T-cell (primary cell): ENCODE measurements at regions not wholly inside any gene's neighbourhood (a gene's known extent, or its start where the extent isn't known, plus 50 kb on each side); places are given as distances from the start of the nearest gene placed in this dataset.

Experiments used
- ATAC-seq, 4 experiments: fragments of 200-7000 bp in 3 of 4; fragments of 150-1000 bp in 1 of 4; cut with Tn5 transposase; replicated peaks in 1 of 4; 1 replicate in 3 of 4; 2 replicates in 1 of 4; pipeline ENCODE4 v1.10.0; 2021; ENCODE audit warnings: moderate library complexity in 3 of 4, mild to moderate bottlenecking in 2 of 4, moderate number of reproducible peaks in 1 of 4
- CTCF ChIA-PET, 2 donors: fragments of 300-600 bp; sonication (Branson Sonifier 250); formaldehyde crosslinking; loops; one replicate each; lab custom pipeline; 2022; ENCODE audit warnings: antibody characterized with exemption in 2 of 2; lab: Charles Lee
- POLR2A ChIA-PET, 2 donors: fragments of 300-600 bp; sonication (Branson Sonifier 250); formaldehyde crosslinking; loops; one replicate each; lab custom pipeline; 2022; ENCODE audit warnings: antibody characterized with exemption in 2 of 2; lab: Charles Lee
- DNase-seq, 35 experiments: peaks; one replicate each; pipeline versions ENCODE4 v3.0.0 to v3.0.0-alpha.2; 2013 to 2023
- H3K27ac ChIP-seq: one replicate; pipeline ENCODE4 v1.5.1; 2013; ENCODE audit warnings: low read length
- H3K27me3 ChIP-seq, 2 experiments: replicated peaks in 1 of 2; 1 replicate in 1 of 2; 2 replicates in 1 of 2; pipeline versions ENCODE4 v1.6.1 to v1.7.0; 2013; ENCODE audit warnings: low read length in 1 of 2, mixed read lengths in 1 of 2; ENCODE audit not compliant: control insufficient read depth in 2 of 2, insufficient read depth in 2 of 2; ENCODE audit errors: extremely low read depth in 1 of 2
- H3K36me3 ChIP-seq, 2 donors: 1 replicate in 1 of 2; 2 replicates in 1 of 2; pipeline versions ENCODE4 v1.6.1 to v1.7.0; 2013; ENCODE audit warnings: low read length in 1 of 2; ENCODE audit not compliant: control insufficient read depth in 2 of 2, insufficient read depth in 1 of 2; ENCODE audit errors: extremely low read depth in 1 of 2
- H3K4me1 ChIP-seq, 2 experiments: 1 replicate in 1 of 2; 2 replicates in 1 of 2; pipeline versions ENCODE4 v1.6.1 to v1.7.0; 2013; ENCODE audit warnings: low read length in 2 of 2, mixed read lengths in 1 of 2; ENCODE audit not compliant: insufficient read depth in 2 of 2, control insufficient read depth in 1 of 2; ENCODE audit errors: extremely low read depth in 1 of 2
- H3K4me3 ChIP-seq, 2 donors: 1 replicate in 1 of 2; 2 replicates in 1 of 2; pipeline versions ENCODE4 v1.5.1 to v1.7.0; 2013; ENCODE audit warnings: mild to moderate bottlenecking in 2 of 2, low read length in 1 of 2, moderate library complexity in 1 of 2; ENCODE audit not compliant: control insufficient read depth in 1 of 2; ENCODE audit errors: extremely low read depth in 1 of 2
- H3K9me3 ChIP-seq: 2 replicates; pipeline ENCODE4 v1.7.0; 2013
- H3K27ac Mint-ChIP-seq, 2 donors: one replicate each; pipeline ENCODE4 v1.8.0; 2020 to 2021; ENCODE audit warnings: mild to moderate bottlenecking in 2 of 2, mixed read lengths in 2 of 2
- H3K27me3 Mint-ChIP-seq, 2 donors: one replicate each; pipeline ENCODE4 v1.8.0; 2021 to 2022; ENCODE audit warnings: mixed read lengths in 2 of 2
- H3K36me3 Mint-ChIP-seq: one replicate; pipeline ENCODE4 v1.8.0; 2021; ENCODE audit warnings: mixed read lengths
- H3K4me1 Mint-ChIP-seq, 3 donors: one replicate each; pipeline ENCODE4 v1.8.0; 2020 to 2022; ENCODE audit warnings: mixed read lengths in 3 of 3, mild to moderate bottlenecking in 1 of 3
- H3K4me3 Mint-ChIP-seq, 3 donors: one replicate each; pipeline ENCODE4 v1.8.0; 2020 to 2022; ENCODE audit warnings: mild to moderate bottlenecking in 3 of 3, mixed read lengths in 3 of 3, moderate library complexity in 3 of 3
- H3K9me3 Mint-ChIP-seq, 3 donors: one replicate each; pipeline ENCODE4 v1.8.0; 2020 to 2022; ENCODE audit warnings: mixed read lengths in 3 of 3
- WGBS: methylation state at CpG from one replicate; pipeline ENCODE4 v1.1.5; 2013; ENCODE audit warnings: missing lambda C conversion rate; ENCODE audit not compliant: insufficient coverage; 5-methylcytosine and 5-hydroxymethylcytosine counted together

- POLR2A ChIA-PET, result interaction anchor here in 1 of 2 donors (0.5 kb wide), 1 partner anchor 9 kb away, joined by 3 read pairs; no protein-coding TSS in a partner anchor
- H3K27me3 ChIP-seq, result no peaks in the 10 kb centered on the region
- Mint-ChIP-seq H3K27ac (no peak overlapping the region), H3K36me3 (no peaks in the 10 kb centered on the region), H3K4me3 (no peak overlapping the region), H3K9me3 (peaks cover 0 to 6% (median 0%) of the 10 kb centered on the region in 3 donors), H3K4me1 (peaks cover 0 to 6% (median 0%) of the 10 kb centered on the region in 3 donors), H3K27me3 (peaks cover 4 to 14% of the 10 kb centered on the region in 2 donors)
- no peaks in the 10 kb centered on the region for H3K9me3 ChIP-seq
- CTCF ChIA-PET, result no interaction called here
- WGBS, result 88% methylated on average over 6 of the region's 14 CpGs
- H3K4me3 ChIP-seq, result no peak overlapping the region
- no peaks in the 10 kb centered on the region for H3K36me3 ChIP-seq
- no peaks in the 10 kb centered on the region for H3K4me1 ChIP-seq
- no peak for DNase-seq
- no peak overlapping the region for H3K27ac ChIP-seq
- ATAC-seq, result no peak
Observed at GRCh38 chr10:117783698-117784395, 241.3 kb downstream of the EMX2 start.

GRCh38 chr10:117784776-117785175, 242.2 kb downstream of the EMX2 start:
- ATAC-seq (no peak), DNase-seq (no peak)
- no peaks in the 10 kb centered on the region for H3K36me3 ChIP-seq
- H3K27me3 Mint-ChIP-seq, result peaks cover 4 to 16% of the 10 kb centered on the region in 2 donors
- no peaks in the 10 kb centered on the region for H3K36me3 Mint-ChIP-seq
- WGBS, result 54% methylated on average over 1 of the region's 3 CpGs
- POLR2A ChIA-PET, result no interaction called here
- H3K27ac ChIP-seq, result no peak overlapping the region
- peaks cover 0 to 6% (median 0%) of the 10 kb centered on the region in 3 donors for H3K9me3 Mint-ChIP-seq
- no peak overlapping the region for H3K27ac Mint-ChIP-seq
- no peaks in the 10 kb centered on the region for H3K27me3 ChIP-seq
- H3K9me3 ChIP-seq, result no peaks in the 10 kb centered on the region
- CTCF ChIA-PET, result no interaction called here
- peaks cover 0 to 6% (median 0%) of the 10 kb centered on the region in 3 donors for H3K4me1 Mint-ChIP-seq
- no peaks in the 10 kb centered on the region for H3K4me1 ChIP-seq
- no peak overlapping the region for H3K4me3 Mint-ChIP-seq
- H3K4me3 ChIP-seq, result no peak overlapping the region

- POLR2A ChIA-PET, result no interaction called here
- Mint-ChIP-seq H3K9me3 (peaks cover 0 to 6% (median 0%) of the 10 kb centered on the region in 3 donors), H3K27ac (no peak overlapping the region), H3K4me3 (no peak overlapping the region), H3K27me3 (peaks cover 7 to 16% of the 10 kb centered on the region in 2 donors), H3K4me1 (no peaks in the 10 kb centered on the region), H3K36me3 (no peaks in the 10 kb centered on the region)
- Histone ChIP-seq H3K9me3 (no peaks in the 10 kb centered on the region), H3K36me3 (no peaks in the 10 kb centered on the region), H3K27ac (no peak overlapping the region), H3K4me1 (no peaks in the 10 kb centered on the region), H3K27me3 (peaks cover 0 to 2% of the 10 kb centered on the region in 2 experiments), H3K4me3 (no peak overlapping the region)
- CTCF ChIA-PET, result no interaction called here
- whole genome bisulfite sequencing, result 100% methylated on average over 1 of the region's 3 CpGs
- ATAC-seq, result no peak
- no peak for DNase-seq
Observed at GRCh38 chr10:117788911-117789310, 246.4 kb downstream of the EMX2 start.

GRCh38 chr10:117790179-117790578, 247.6 kb downstream of the EMX2 start:
- CTCF ChIA-PET, result no interaction called here
- peaks cover 0 to 8% of the 10 kb centered on the region in 2 experiments for H3K27me3 ChIP-seq
- ATAC-seq (no peak), DNase-seq (no peak)
- H3K36me3 ChIP-seq, result no peaks in the 10 kb centered on the region
- peaks cover 0 to under 1% (median 0%) of the 10 kb centered on the region in 3 donors for H3K9me3 Mint-ChIP-seq
- WGBS, result 91% methylated on average over 1 of the region's 4 CpGs
- no peaks in the 10 kb centered on the region for H3K4me1 ChIP-seq
- H3K4me1 Mint-ChIP-seq, result no peaks in the 10 kb centered on the region
- no peaks in the 10 kb centered on the region for H3K9me3 ChIP-seq
- no peak overlapping the region for H3K4me3 Mint-ChIP-seq
- POLR2A ChIA-PET, result no interaction called here
- no peak overlapping the region for H3K4me3 ChIP-seq
- no peak overlapping the region for H3K27ac ChIP-seq
- H3K36me3 Mint-ChIP-seq, result no peaks in the 10 kb centered on the region
- no peak overlapping the region for H3K27ac Mint-ChIP-seq
- H3K27me3 Mint-ChIP-seq, result peaks cover 7 to 13% of the 10 kb centered on the region in 2 donors

- Mint-ChIP-seq H3K4me3 (no peak overlapping the region), H3K27ac (no peak overlapping the region), H3K4me1 (no peaks in the 10 kb centered on the region), H3K27me3 (peaks cover 7 to 13% of the 10 kb centered on the region in 2 donors), H3K36me3 (no peaks in the 10 kb centered on the region), H3K9me3 (no peaks in the 10 kb centered on the region)
- 71% methylated on average over 4 of the region's 7 CpGs for WGBS
- Histone ChIP-seq H3K36me3 (no peaks in the 10 kb centered on the region), H3K9me3 (no peaks in the 10 kb centered on the region), H3K4me3 (no peak overlapping the region), H3K4me1 (no peaks in the 10 kb centered on the region), H3K27me3 (peaks cover 0 to 8% of the 10 kb centered on the region in 2 experiments), H3K27ac (no peak overlapping the region)
- ChIA-PET CTCF (no interaction called here), POLR2A (no interaction called here)
- ATAC-seq (no peak), DNase-seq (no peak)
Observed at GRCh38 chr10:117790621-117791020, 248.1 kb downstream of the EMX2 start.

- H3K27ac Mint-ChIP-seq, result no peak overlapping the region
- POLR2A ChIA-PET, result no interaction called here
- H3K4me1 ChIP-seq, result no peaks in the 10 kb centered on the region
- H3K27me3 Mint-ChIP-seq, result peaks cover 4 to 6% of the 10 kb centered on the region in 2 donors
- no peak overlapping the region for H3K4me3 ChIP-seq
- no peak overlapping the region for H3K4me3 Mint-ChIP-seq
- peaks cover 0 to 8% of the 10 kb centered on the region in 2 experiments for H3K27me3 ChIP-seq
- H3K36me3 ChIP-seq, result no peaks in the 10 kb centered on the region
- WGBS, result 71% methylated on average over 2 of the region's 3 CpGs
- no peak overlapping the region for H3K27ac ChIP-seq
- H3K4me1 Mint-ChIP-seq, result no peaks in the 10 kb centered on the region
- DNase-seq (no peak), ATAC-seq (no peak)
- no peaks in the 10 kb centered on the region for H3K9me3 ChIP-seq
- H3K36me3 Mint-ChIP-seq, result no peaks in the 10 kb centered on the region
- CTCF ChIA-PET, result no interaction called here
- H3K9me3 Mint-ChIP-seq, result no peaks in the 10 kb centered on the region
Observed at GRCh38 chr10:117792214-117792613, 249.7 kb downstream of the EMX2 start.
